ENCODE measurements at regions not wholly inside any gene's neighbourhood (a gene's known extent, or its start where the extent isn't known, plus 50 kb on each side); places are given as distances from the start of the nearest gene placed in this dataset.
A peak's percentile ranks its signal among the peaks of the same experiment; 100 is the strongest.

DNA sequence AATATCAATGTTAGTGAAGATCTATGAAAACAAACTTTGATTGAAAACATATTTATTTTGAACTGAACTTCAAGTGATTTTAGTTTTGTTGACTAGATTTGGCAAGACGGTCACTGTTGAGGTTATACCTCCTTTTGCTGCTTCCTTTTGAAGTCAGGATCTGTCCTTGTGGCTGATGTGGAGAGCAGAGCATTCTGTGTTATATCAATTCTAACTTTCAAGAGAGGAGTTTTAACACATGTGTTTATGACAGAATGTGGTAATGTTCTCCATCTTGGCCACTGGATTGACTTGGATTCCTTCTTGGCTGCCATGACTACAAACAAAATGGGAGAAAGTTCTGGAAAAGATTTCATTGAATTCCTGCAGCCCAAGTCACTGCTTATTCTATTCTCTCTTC, 104.0 kb upstream of the ACTBL2 start:
- no peak overlapping the region for H3K27ac Mint-ChIP-seq
- no peaks in the 10 kb centered on the region for H3K36me3 Mint-ChIP-seq (ENCODE audit: low read depth)
- intact Hi-C loops (cut with micrococcal nuclease), result no loop called here
- H3K4me3 Mint-ChIP-seq, result no peak overlapping the region
- DNase-seq, result no peak
- H3K27me3 Mint-ChIP-seq, result no peaks in the 10 kb centered on the region
- H3K9me3 Mint-ChIP-seq, result no peaks in the 10 kb centered on the region
- no peaks in the 10 kb centered on the region for H3K4me1 Mint-ChIP-seq

DNA sequence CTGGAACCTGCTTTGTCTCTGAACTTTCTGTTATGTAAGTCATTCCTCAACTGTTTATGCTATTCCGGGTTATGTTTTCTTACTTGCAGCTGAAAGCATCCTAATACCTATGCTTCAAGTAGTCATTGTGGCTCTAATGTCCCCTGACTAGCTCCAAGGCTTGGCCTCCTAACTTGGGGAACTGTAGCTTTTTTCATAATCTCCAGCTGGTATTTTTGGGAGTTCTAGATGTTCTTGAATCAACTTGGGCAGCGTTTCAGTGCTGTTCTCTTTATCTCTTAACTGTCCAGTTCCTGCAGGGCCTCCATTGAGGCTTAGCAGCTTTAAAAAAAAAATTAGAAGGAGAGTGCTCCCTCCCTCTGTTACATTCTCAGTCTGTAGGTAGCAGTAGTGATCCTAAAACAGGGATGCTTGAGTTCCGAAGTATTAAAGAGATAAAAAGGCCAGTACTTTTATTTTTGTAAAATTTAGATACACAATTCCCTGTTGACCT, 100.0 kb upstream of the ACTBL2 start:
- no peak overlapping the region for H3K4me3 Mint-ChIP-seq
- no peaks in the 10 kb centered on the region for H3K4me1 Mint-ChIP-seq
- no peak overlapping the region for H3K27ac Mint-ChIP-seq
- H3K9me3 Mint-ChIP-seq, result no peaks in the 10 kb centered on the region
- intact Hi-C loops (cut with micrococcal nuclease), result no loop called here
- no peaks in the 10 kb centered on the region for H3K36me3 Mint-ChIP-seq (ENCODE audit: low read depth)
- no peaks in the 10 kb centered on the region for H3K27me3 Mint-ChIP-seq
- DNase-seq, result no peak

DNA sequence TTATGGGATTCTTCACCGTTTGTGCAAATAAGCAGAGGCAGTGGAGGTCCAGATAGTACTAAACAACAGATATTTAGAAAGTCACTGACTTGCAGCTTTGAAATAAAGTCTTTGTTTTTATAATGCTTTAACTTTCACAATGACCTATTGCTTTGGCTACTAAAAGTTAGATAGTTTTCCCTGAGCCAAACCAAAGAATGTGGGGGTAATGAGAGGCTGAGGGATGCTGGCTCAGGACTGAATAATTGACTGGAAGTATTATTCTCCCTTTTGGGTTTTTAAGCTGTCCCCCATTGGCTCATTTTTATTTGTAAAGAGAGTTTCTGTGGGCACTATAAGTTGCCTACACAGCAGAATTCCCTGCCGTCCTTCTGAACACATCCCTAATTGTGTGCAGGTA, 99.2 kb upstream of the ACTBL2 start:
- Mint-ChIP-seq H3K4me3 (no peak overlapping the region), H3K36me3 (ENCODE audit: low read depth) (no peaks in the 10 kb centered on the region)
- intact Hi-C loops (cut with micrococcal nuclease), result no loop called here

DNA sequence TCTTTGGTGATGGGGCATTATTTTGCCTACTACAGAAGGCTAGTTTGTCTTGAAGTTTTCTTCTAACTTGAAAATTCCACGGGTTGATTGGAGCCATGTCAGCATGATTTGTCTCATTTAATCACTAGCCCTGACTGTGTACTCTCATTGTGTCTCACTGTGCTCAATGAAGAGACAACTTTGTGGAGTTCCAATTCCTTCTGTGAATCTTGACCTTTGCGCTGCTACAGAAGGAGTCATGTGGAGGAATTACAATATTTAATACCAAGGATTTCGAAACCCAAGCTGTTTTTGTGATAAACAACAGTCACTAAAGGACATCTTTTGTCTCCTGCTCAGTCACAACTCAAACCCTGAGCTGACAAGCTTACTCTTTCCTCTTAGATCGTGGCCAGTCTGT, 98.6 kb upstream of the ACTBL2 start:
- no peak for DNase-seq
- H3K4me1 Mint-ChIP-seq, result no peaks in the 10 kb centered on the region
- intact Hi-C loops (cut with micrococcal nuclease), result no loop called here
- no peak overlapping the region for H3K27ac Mint-ChIP-seq
- H3K36me3 Mint-ChIP-seq (ENCODE audit: low read depth), result no peaks in the 10 kb centered on the region
- H3K9me3 Mint-ChIP-seq, result no peaks in the 10 kb centered on the region
- H3K27me3 Mint-ChIP-seq, result no peaks in the 10 kb centered on the region
- H3K4me3 Mint-ChIP-seq, result no peak overlapping the region

More for the DNA sequence above, 99.2 kb upstream of the ACTBL2 start:
- H3K4me1 Mint-ChIP-seq, result no peaks in the 10 kb centered on the region
- H3K27ac Mint-ChIP-seq, result no peak overlapping the region
- H3K27me3 Mint-ChIP-seq, result no peaks in the 10 kb centered on the region
- no peak for DNase-seq
- H3K9me3 Mint-ChIP-seq, result no peaks in the 10 kb centered on the region

DNA sequence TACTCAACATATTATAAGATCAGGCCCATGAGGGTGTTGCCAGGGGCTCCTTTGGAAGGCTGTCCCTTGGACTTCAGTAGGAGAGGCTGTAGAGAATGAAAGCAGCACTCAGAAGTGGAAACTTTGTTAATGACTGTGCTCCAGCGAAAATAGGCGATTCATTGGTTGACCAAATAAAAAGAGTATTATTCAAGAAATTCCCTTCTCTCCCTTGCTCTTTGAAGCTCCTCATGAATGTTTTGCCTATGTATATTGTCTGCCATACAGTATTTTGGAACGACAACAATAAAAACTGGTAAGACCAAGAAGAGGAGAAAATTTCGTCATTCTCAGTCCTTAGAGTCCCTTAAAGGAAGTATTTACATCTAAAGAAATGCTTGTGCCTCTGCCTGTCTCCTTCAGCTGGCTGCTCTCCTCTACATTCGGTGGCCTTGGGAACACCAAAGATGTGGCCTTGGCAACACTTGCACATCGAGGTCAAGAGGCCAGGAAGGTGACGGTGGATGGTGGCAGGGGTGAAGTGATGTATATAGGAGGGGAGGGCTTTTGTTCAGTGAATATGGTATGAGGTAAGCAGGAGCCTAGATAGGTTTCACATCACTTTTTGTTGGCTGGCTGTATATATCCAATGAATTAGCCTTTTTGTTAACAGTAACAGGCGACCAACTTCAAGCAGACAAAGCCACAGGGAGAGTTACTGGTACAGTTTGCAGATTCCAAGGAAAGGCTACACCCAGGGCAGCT, 95.0 kb upstream of the ACTBL2 start:
- DNase-seq, result no peak
- intact Hi-C loops (cut with micrococcal nuclease), result no loop called here
- H3K27ac Mint-ChIP-seq, result no peak overlapping the region
- H3K36me3 Mint-ChIP-seq (ENCODE audit: low read depth), result no peaks in the 10 kb centered on the region
- no peaks in the 10 kb centered on the region for H3K4me1 Mint-ChIP-seq
- H3K27me3 Mint-ChIP-seq, result peaks cover 2% of the 10 kb centered on the region
- H3K9me3 Mint-ChIP-seq, result no peaks in the 10 kb centered on the region
- H3K4me3 Mint-ChIP-seq, result no peak overlapping the region

DNA sequence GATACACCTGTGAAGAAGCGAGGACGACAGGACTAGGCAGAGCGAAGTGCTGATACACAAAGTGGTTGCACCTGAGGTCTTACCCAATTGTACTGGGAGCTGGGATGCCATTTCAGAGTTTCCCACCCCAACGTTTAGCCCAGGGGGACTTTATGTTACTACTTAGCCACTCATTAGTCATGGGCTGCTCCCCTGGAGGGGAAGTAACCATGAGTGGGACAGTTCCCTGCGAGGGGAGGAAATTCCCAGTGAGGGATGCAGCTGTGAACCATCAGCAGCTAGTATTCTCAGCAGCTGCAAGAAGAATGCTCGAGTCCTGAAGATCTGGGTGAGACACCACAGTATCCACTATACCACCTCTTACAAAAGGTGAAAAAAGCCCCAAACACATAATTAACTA, 93.7 kb upstream of the ACTBL2 start:
- Mint-ChIP-seq H3K27me3 (peaks cover 5% of the 10 kb centered on the region), H3K9me3 (no peaks in the 10 kb centered on the region), H3K27ac (no peak overlapping the region), H3K4me3 (no peak overlapping the region), H3K4me1 (no peaks in the 10 kb centered on the region), H3K36me3 (ENCODE audit: low read depth) (no peaks in the 10 kb centered on the region)
- no peak for DNase-seq
- intact Hi-C loops (cut with micrococcal nuclease), result no loop called here

DNA sequence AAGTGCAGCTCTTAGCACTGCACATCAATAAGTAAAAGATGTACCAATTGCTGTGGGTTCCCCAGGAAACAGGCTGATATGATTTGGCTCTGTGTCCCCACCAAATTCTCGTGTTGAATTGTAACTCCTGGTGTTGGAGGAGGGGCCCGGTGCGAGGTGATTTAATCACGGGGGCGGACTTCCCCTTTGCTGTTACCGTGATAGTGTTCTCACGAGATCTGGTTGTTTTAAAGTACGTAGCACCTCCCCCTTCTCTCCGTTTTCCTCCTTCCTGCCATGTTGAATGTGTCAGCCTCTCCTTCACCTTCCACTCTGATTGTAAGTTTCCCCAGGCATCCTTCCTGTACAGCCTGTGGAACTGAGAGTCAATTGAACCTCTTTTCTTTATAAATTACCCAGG, 93.2 kb upstream of the ACTBL2 start:
- H3K27me3 Mint-ChIP-seq, result peaks cover 6% of the 10 kb centered on the region
- H3K9me3 Mint-ChIP-seq, result no peaks in the 10 kb centered on the region
- H3K27ac Mint-ChIP-seq, result no peak overlapping the region
- H3K36me3 Mint-ChIP-seq (ENCODE audit: low read depth), result no peaks in the 10 kb centered on the region
- no peaks in the 10 kb centered on the region for H3K4me1 Mint-ChIP-seq
- intact Hi-C loops (cut with micrococcal nuclease), result no loop called here
- no peak overlapping the region for H3K4me3 Mint-ChIP-seq
- DNase-seq, result no peak

DNA sequence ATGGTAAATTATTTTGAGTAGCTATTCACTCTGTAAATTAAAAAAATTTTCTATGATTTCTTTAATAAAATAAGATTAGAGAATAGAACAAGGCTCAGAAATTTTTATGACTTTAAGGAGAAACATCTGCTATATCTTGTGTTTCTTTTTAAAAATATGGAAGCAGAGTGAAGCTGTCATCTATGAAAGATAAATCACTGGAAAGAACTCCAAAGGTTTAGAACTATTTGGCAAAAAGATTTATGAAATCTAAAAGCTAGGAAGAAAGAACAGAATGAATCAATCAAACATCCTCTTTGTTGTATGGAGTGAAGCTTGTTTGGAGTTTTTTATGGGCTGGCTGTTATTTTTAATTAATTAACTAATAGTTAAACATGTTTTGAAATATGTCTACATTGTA, 89.8 kb upstream of the ACTBL2 start:
- Mint-ChIP-seq H3K36me3 (ENCODE audit: low read depth) (no peaks in the 10 kb centered on the region), H3K4me1 (no peaks in the 10 kb centered on the region), H3K27ac (no peak overlapping the region), H3K27me3 (peaks cover 12% of the 10 kb centered on the region), H3K4me3 (no peak overlapping the region), H3K9me3 (no peaks in the 10 kb centered on the region)
- intact Hi-C loops (cut with micrococcal nuclease), result no loop called here
- no peak for DNase-seq

DNA sequence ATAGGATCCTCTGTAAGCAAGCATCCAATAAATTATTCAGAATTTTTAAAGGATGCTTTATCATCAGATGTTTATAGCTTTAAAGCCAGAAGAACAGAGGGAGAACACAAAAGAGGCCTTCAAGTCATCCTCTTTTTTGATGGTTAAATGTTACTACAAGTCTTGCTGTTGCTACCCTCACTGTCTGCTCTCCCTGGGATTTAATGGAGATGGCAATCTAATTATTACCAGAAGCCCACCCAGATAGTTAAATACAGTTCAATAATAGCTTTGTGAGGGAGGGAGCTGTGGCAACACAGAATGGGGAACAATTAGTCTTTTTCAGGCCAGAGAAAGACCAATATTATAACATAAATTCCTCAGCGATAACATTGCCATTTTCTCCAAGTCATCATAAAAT, 87.0 kb upstream of the ACTBL2 start:
- no peak for DNase-seq
- no peak overlapping the region for H3K27ac Mint-ChIP-seq
- H3K9me3 Mint-ChIP-seq, result no peaks in the 10 kb centered on the region
- H3K4me3 Mint-ChIP-seq, result no peak overlapping the region
- peaks cover 12% of the 10 kb centered on the region for H3K27me3 Mint-ChIP-seq
- H3K36me3 Mint-ChIP-seq (ENCODE audit: low read depth), result no peaks in the 10 kb centered on the region
- no peaks in the 10 kb centered on the region for H3K4me1 Mint-ChIP-seq
- intact Hi-C loops (cut with micrococcal nuclease), result no loop called here

DNA sequence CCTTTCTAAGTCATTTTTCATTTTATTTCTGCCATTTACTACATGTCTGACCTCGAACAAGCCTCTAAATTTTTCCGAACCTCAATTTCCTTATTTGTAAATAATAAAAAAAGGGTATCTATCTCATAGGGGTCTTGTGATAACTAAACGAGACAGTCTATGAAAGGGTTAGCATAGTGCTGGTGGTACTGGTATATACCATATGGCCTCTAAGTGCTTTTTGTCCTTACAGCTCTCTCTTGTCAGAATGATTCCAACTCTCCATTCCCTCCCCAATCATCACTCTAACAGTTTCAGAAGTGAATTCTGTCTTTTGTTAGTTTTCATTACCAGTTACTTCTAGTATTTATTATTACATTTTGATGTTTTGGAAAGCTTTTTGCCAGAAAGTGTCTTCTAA, 85.5 kb upstream of the ACTBL2 start:
- intact Hi-C loops (cut with micrococcal nuclease), result no loop called here
- Mint-ChIP-seq H3K27me3 (peaks cover 13% of the 10 kb centered on the region), H3K4me3 (no peak overlapping the region), H3K4me1 (no peaks in the 10 kb centered on the region), H3K36me3 (ENCODE audit: low read depth) (no peaks in the 10 kb centered on the region), H3K27ac (no peak overlapping the region), H3K9me3 (no peaks in the 10 kb centered on the region)
- no peak for DNase-seq

DNA sequence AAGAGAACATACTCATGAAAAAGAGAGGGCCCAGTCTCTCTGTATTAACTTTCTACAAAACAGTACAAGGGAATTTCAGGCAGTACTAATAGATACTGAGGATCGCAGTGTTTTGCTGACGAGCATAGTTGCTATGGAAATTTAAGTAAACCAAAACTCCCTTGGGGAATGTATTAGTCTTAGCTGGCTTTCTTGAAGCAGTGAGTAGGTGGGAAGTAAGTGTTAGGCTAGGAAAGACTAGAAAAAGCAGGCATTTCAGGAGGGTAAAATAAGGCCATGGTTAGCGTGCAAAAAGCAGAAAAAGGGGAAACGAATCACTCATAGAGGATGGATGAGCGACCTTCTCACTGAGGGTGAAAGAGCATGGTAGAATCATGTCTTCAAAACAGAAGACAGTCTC, 84.3 kb upstream of the ACTBL2 start:
- no peaks in the 10 kb centered on the region for H3K4me1 Mint-ChIP-seq
- no peak overlapping the region for H3K4me3 Mint-ChIP-seq
- intact Hi-C loops (cut with micrococcal nuclease), result no loop called here
- no peaks in the 10 kb centered on the region for H3K36me3 Mint-ChIP-seq (ENCODE audit: low read depth)
- no peak for DNase-seq
- H3K27ac Mint-ChIP-seq, result no peak overlapping the region
- H3K9me3 Mint-ChIP-seq, result no peaks in the 10 kb centered on the region
- peaks cover 18% of the 10 kb centered on the region for H3K27me3 Mint-ChIP-seq

DNA sequence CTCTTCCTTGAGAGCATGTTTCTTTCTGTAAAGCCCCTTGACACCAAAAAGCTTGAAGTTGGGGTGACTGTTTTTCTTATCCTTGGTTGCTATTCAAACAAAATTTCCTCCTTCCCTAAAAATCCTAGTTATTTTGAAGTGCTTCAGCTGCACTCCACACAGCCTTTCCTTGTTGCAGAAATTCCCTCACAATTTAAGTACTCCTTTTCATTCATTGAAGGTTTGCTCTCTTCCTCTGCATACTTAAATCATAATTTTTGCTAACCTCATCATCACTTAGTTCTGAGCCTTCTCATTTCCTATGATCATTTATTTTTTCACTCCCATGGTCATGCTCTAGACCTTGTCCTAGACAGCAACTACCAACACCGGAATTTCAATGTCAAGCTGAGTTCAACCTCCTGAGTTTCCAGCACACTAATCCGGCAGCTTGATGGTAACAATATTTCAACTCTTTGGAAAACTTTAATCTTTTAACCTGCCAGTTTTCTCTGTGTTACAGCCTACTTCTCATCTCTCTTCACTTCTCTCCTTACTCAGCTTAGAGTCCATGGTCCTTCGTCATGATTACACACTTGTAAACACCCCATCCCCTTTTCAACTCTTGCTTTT, 78.7 kb upstream of the ACTBL2 start:
- no peak overlapping the region for H3K27ac Mint-ChIP-seq
- H3K9me3 Mint-ChIP-seq, result no peaks in the 10 kb centered on the region
- no peaks in the 10 kb centered on the region for H3K4me1 Mint-ChIP-seq
- no peak for DNase-seq
- no peaks in the 10 kb centered on the region for H3K36me3 Mint-ChIP-seq (ENCODE audit: low read depth)
- peaks cover 10% of the 10 kb centered on the region for H3K27me3 Mint-ChIP-seq
- no peak overlapping the region for H3K4me3 Mint-ChIP-seq
- intact Hi-C loops (cut with micrococcal nuclease), result no loop called here

DNA sequence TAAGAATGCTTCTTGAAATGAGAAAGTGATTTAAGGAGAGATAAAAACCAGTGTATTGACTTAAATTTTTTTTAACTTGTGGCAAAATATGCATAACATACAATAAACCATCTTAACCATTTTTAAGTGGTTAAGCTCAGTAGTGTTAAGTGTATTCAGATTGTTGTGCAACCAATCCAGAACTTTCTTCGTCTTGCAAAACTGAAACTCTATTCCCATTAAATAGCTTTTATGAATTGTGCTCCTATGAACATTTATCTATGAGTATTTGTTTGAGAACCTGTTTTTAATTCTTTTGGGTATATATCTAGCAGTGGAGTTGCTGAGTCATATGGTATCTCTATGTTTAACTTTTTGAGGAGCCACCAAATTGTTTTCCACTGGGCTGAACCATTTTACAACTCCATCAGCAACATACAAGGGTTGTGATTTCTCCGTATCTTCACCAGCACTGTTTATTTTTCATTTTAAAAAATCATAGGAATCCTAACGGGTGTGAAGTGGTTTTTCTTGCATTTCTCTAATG, 76.6 kb upstream of the ACTBL2 start:
- H3K4me1 Mint-ChIP-seq, result no peaks in the 10 kb centered on the region
- H3K36me3 Mint-ChIP-seq (ENCODE audit: low read depth), result no peaks in the 10 kb centered on the region
- peaks cover 7% of the 10 kb centered on the region for H3K27me3 Mint-ChIP-seq
- intact Hi-C loops (cut with micrococcal nuclease), result no loop called here
- H3K27ac Mint-ChIP-seq, result no peak overlapping the region
- H3K9me3 Mint-ChIP-seq, result no peaks in the 10 kb centered on the region
- H3K4me3 Mint-ChIP-seq, result no peak overlapping the region
- no peak for DNase-seq

DNA sequence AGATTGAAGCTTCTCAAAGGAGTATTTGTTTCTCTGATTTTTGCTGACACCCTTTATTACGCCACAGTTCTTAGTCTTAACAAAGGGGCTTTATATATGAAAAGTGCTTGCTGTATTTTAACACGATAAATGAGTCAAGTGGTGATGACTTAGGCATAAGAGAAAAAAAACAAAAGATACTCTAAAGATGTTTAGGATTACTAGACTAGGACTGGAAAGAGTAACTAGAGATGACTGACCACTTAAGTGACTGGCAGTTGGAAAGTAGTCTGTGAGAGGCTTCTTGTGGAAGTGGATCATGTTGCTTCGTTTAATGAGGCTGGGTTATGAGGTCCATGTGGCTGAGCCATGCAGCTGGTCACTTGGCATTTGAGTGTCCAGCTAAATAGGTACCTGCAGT, 69.4 kb upstream of the ACTBL2 start:
- intact Hi-C loops (cut with micrococcal nuclease), result no loop called here
- peaks cover 2% of the 10 kb centered on the region for H3K27me3 Mint-ChIP-seq
- no peak overlapping the region for H3K27ac Mint-ChIP-seq
- H3K9me3 Mint-ChIP-seq, result no peaks in the 10 kb centered on the region
- DNase-seq, result peak; percentile 7
- no peaks in the 10 kb centered on the region for H3K4me1 Mint-ChIP-seq
- H3K36me3 Mint-ChIP-seq (ENCODE audit: low read depth), result no peaks in the 10 kb centered on the region
- H3K4me3 Mint-ChIP-seq, result no peak overlapping the region

Data from activated CD4-positive, alpha-beta T cell treated with anti-CD3 and anti-CD28 coated beads, Interleukin-2, amount 10 ng/mL, durations not matched to agents 24 days and 14 days (primary cell).